LNCAP (cell line): ENCODE measurements at regions not wholly inside any gene's neighbourhood (a gene's known extent, or its start where the extent isn't known, plus 50 kb on each side); places are given as distances from the start of the nearest gene placed in this dataset.

ENCODE experiments used
- CTCF ChIP-seq: fragments of 450-650 bp; IDR thresholded peaks from 2 replicates; pipeline ENCODE4 v1.5.1; 2017; ENCODE audit warnings: mild to moderate bottlenecking

GRCh38 chr14:101449114-101449513 is 112.2 kb upstream of the DIO3 start:
- TF ChIP-seq CTCF: no peak

- TF ChIP-seq CTCF: no peak
Observed at GRCh38 chr14:101451166-101451565, 110.1 kb upstream of the DIO3 start.

- TF ChIP-seq CTCF: no peak
Observed at GRCh38 chr14:101453225-101453624, 108.1 kb upstream of the DIO3 start.

- no peak for TF ChIP-seq CTCF
Observed at GRCh38 chr14:101454229-101454628, 107.1 kb upstream of the DIO3 start.

GRCh38 chr14:101456246-101457175 is 104.8 kb upstream of the DIO3 start:
- no peak for TF ChIP-seq CTCF

- TF ChIP-seq CTCF: no peak
Observed at GRCh38 chr14:101457301-101457935, 103.9 kb upstream of the DIO3 start.

GRCh38 chr14:101457936-101458740 is 103.2 kb upstream of the DIO3 start:
- TF ChIP-seq CTCF: no peak
